ENCODE measurements at regions not wholly inside any gene's neighbourhood (a gene's known extent, or its start where the extent isn't known, plus 50 kb on each side); places are given as distances from the start of the nearest gene placed in this dataset.

DNA sequence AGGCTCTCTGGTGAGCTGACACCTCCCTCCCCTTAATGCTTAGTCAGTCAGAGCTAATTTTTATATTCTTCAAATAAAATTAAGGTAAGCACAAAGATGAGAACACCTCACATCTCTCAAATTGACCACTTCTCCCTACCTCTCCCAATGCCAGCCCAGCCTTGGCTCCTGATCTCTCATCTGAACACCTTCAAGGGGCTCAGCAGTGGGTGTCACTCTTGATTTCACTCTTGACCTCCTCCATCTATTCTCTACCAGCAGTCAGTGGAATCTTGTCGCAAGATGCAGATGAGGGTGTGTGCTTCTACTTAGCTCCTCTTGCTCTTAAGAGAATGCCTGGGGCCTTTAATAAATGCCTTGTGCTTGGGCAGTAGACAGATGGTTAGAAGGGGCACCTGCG, 309.0 kb upstream of the IRX3 start:
- peaks cover 14% of the 10 kb centered on the region for H3K27me3 Mint-ChIP-seq (ENCODE audit: insufficient read depth, unreplicated experiment)
- H3K4me1 Mint-ChIP-seq (ENCODE audit: insufficient read depth, unreplicated experiment): no peaks in the 10 kb centered on the region
- peaks cover 8% of the 10 kb centered on the region for H3K9me3 Mint-ChIP-seq (ENCODE audit: unreplicated experiment)
- DNase-seq (ENCODE audit: unreplicated experiment): no peak
- POLR2A ChIA-PET: no interaction called here
- H3K4me3 Mint-ChIP-seq (ENCODE audit: unreplicated experiment): no peak overlapping the region
- H3K36me3 Mint-ChIP-seq (ENCODE audit: insufficient read depth, unreplicated experiment): no peaks in the 10 kb centered on the region
- TF ChIP-seq CTCF (IDR thresholded peaks at IDR 0.05; ENCODE audit: unreplicated experiment): no peak
- CTCF ChIA-PET: interaction anchor here (0.6 kb wide), 1 partner anchor 649 kb away, joined by 3 read pairs; no protein-coding TSS in a partner anchor
- no peak overlapping the region for H3K27ac Mint-ChIP-seq (ENCODE audit: low read depth, unreplicated experiment)
- BruUV-seq (replicated peaks): no TSS peak
- intact Hi-C loops (cut with micrococcal nuclease): no loop called here

DNA sequence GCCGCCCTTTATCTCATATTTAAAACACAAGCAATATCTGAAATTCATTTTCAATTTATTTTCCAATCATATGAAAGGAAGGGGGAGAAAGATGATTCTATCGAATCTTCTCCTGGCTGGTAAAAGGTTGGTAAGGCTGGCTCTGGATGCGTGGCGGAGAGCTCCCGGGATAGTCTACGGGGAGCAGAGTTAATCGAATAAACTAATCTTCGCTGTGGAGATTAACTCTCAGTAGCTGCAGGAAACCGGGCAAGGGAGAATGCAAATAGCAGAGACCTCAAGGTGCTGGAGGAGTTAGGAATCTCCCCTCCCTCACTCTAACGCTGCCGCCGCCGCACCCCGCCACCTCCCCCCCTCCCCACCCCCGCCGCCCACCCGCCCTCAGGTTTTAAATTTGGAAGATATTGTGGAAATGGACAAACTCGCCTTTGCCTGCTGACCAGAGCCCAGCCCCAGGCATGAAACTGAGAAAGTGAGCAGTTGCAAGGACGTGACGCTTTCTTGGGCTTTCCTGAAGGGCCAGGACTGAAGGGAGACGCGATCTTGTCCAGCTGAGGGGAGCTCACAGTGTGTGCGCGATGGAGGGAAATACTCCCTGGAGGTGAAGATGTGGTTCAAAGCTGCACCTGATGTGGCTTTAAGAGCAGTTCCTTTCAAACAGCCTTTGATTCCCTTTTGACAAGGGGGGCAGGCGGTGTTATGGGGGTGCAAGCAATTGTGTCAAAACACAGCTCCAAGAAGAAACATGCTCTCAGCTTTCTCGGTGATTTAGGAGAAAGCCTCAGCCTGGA, 308.2 kb upstream of the IRX3 start:
- intact Hi-C loops (cut with micrococcal nuclease): no loop called here
- no peak overlapping the region for H3K4me3 Mint-ChIP-seq (ENCODE audit: unreplicated experiment)
- no peaks in the 10 kb centered on the region for H3K4me1 Mint-ChIP-seq (ENCODE audit: insufficient read depth, unreplicated experiment)
- ChIA-PET POLR2A (no interaction called here), CTCF (no interaction called here)
- H3K27ac Mint-ChIP-seq (ENCODE audit: low read depth, unreplicated experiment): no peak overlapping the region
- H3K27me3 Mint-ChIP-seq (ENCODE audit: insufficient read depth, unreplicated experiment): peaks cover 14% of the 10 kb centered on the region
- DNase-seq (ENCODE audit: unreplicated experiment): no peak
- no peak for TF ChIP-seq CTCF (IDR thresholded peaks at IDR 0.05; ENCODE audit: unreplicated experiment)
- H3K9me3 Mint-ChIP-seq (ENCODE audit: unreplicated experiment): peaks cover 2% of the 10 kb centered on the region
- no peaks in the 10 kb centered on the region for H3K36me3 Mint-ChIP-seq (ENCODE audit: insufficient read depth, unreplicated experiment)
- no TSS peak for BruUV-seq (replicated peaks)

- no peak overlapping the region for H3K4me3 Mint-ChIP-seq (ENCODE audit: unreplicated experiment)
- no peak for DNase-seq (ENCODE audit: unreplicated experiment)
- BruUV-seq (replicated peaks): no TSS peak
- ChIA-PET CTCF (no interaction called here), POLR2A (no interaction called here)
- no peaks in the 10 kb centered on the region for H3K4me1 Mint-ChIP-seq (ENCODE audit: insufficient read depth, unreplicated experiment)
- H3K27ac Mint-ChIP-seq (ENCODE audit: low read depth, unreplicated experiment): no peak overlapping the region
- no peak for TF ChIP-seq CTCF (IDR thresholded peaks at IDR 0.05; ENCODE audit: unreplicated experiment)
- H3K27me3 Mint-ChIP-seq (ENCODE audit: insufficient read depth, unreplicated experiment): peaks cover 14% of the 10 kb centered on the region
- intact Hi-C loops (cut with micrococcal nuclease): no loop called here
- no peaks in the 10 kb centered on the region for H3K36me3 Mint-ChIP-seq (ENCODE audit: insufficient read depth, unreplicated experiment)
- H3K9me3 Mint-ChIP-seq (ENCODE audit: unreplicated experiment): no peaks in the 10 kb centered on the region
These were observed 305.2 kb upstream of the IRX3 start for GRCh38 chr16:54591816-54592246.

GRCh38 chr16:54590836-54591235, 304.2 kb upstream of the IRX3 start:
- H3K36me3 Mint-ChIP-seq (ENCODE audit: insufficient read depth, unreplicated experiment): no peaks in the 10 kb centered on the region
- H3K9me3 Mint-ChIP-seq (ENCODE audit: unreplicated experiment): no peaks in the 10 kb centered on the region
- no peak overlapping the region for H3K4me3 Mint-ChIP-seq (ENCODE audit: unreplicated experiment)
- no TSS peak for BruUV-seq (replicated peaks)
- POLR2A ChIA-PET: interaction anchor here (0.6 kb wide), 1 partner anchor 344 kb away, joined by 3 read pairs; no protein-coding TSS in a partner anchor
- H3K27ac Mint-ChIP-seq (ENCODE audit: low read depth, unreplicated experiment): no peak overlapping the region
- H3K27me3 Mint-ChIP-seq (ENCODE audit: insufficient read depth, unreplicated experiment): peaks cover 10% of the 10 kb centered on the region
- intact Hi-C loops (cut with micrococcal nuclease): no loop called here
- DNase-seq (ENCODE audit: unreplicated experiment): no peak
- H3K4me1 Mint-ChIP-seq (ENCODE audit: insufficient read depth, unreplicated experiment): no peaks in the 10 kb centered on the region
- CTCF ChIA-PET: no interaction called here
- no peak for TF ChIP-seq CTCF (IDR thresholded peaks at IDR 0.05; ENCODE audit: unreplicated experiment)
